ENCODE measurements at regions not wholly inside any gene's neighbourhood (a gene's known extent, or its start where the extent isn't known, plus 50 kb on each side); places are given as distances from the start of the nearest gene placed in this dataset.

- TF ChIP-seq, protein P1, sequence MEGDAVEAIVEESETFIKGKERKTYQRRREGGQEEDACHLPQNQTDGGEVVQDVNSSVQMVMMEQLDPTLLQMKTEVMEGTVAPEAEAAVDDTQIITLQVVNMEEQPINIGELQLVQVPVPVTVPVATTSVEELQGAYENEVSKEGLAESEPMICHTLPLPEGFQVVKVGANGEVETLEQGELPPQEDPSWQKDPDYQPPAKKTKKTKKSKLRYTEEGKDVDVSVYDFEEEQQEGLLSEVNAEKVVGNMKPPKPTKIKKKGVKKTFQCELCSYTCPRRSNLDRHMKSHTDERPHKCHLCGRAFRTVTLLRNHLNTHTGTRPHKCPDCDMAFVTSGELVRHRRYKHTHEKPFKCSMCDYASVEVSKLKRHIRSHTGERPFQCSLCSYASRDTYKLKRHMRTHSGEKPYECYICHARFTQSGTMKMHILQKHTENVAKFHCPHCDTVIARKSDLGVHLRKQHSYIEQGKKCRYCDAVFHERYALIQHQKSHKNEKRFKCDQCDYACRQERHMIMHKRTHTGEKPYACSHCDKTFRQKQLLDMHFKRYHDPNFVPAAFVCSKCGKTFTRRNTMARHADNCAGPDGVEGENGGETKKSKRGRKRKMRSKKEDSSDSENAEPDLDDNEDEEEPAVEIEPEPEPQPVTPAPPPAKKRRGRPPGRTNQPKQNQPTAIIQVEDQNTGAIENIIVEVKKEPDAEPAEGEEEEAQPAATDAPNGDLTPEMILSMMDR (IDR thresholded peaks at IDR 0.05; ENCODE audit: low read length): no peak
- TF ChIP-seq EZH2 (optimal IDR thresholded peaks at IDR 0.05; ENCODE audit: low read depth, low read length): no peak
These were observed 109.2 kb upstream of the GPC1 start for GRCh38 chr2:240326246-240326645.
